ENCODE measurements at regions not wholly inside any gene's neighbourhood (a gene's known extent, or its start where the extent isn't known, plus 50 kb on each side); places are given as distances from the start of the nearest gene placed in this dataset.

DNA sequence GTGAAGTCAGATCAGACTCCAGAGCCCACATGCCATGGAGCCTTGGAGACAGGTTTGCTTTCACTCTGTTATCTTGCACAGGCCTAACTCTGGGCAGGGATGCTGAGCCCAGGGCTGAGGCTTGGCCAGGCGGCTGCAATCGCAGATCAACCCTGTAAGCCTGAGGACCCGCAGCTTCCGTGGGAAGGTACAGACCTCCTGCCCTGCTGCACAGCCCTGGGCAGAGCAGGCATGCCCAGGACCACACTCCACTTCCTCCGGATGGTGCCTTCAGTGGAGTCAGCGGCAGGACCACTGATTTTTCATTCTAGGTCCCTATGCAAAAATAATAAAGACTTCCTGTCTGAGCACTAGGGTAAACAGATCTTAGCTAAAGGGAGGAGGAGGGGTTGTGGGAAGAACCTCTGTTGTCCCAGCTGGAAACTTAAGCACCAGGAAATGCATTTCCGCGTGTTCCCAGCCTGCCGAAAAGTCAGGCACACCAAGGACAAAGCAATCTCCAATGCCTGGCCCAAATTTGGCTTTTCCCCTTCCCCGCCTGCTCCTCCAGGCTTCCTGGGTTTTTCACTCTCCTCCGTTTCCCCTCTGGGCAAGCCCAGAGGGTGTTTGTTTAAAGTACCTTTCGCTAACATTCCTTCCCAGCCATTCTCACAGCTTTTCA lies 87.3 kb downstream of the KCTD15 start:
- TF ChIP-seq, protein P1, sequence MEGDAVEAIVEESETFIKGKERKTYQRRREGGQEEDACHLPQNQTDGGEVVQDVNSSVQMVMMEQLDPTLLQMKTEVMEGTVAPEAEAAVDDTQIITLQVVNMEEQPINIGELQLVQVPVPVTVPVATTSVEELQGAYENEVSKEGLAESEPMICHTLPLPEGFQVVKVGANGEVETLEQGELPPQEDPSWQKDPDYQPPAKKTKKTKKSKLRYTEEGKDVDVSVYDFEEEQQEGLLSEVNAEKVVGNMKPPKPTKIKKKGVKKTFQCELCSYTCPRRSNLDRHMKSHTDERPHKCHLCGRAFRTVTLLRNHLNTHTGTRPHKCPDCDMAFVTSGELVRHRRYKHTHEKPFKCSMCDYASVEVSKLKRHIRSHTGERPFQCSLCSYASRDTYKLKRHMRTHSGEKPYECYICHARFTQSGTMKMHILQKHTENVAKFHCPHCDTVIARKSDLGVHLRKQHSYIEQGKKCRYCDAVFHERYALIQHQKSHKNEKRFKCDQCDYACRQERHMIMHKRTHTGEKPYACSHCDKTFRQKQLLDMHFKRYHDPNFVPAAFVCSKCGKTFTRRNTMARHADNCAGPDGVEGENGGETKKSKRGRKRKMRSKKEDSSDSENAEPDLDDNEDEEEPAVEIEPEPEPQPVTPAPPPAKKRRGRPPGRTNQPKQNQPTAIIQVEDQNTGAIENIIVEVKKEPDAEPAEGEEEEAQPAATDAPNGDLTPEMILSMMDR (IDR thresholded peaks at IDR 0.05; ENCODE audit: insufficient read depth, low read length, severe bottlenecking) = no peak
- H3K36me3 ChIP-seq (ENCODE audit: control insufficient read depth, insufficient read depth, low read length) = no peaks in the 10 kb centered on the region
- no peaks in the 10 kb centered on the region for H3K27me3 ChIP-seq (ENCODE audit: control insufficient read depth, insufficient read depth, low read length)
- DNase-seq (ENCODE audit: low read depth) = no peak
- no peak overlapping the region for H3K4me3 ChIP-seq (ENCODE audit: low read depth, low read length)
- no peak for FAIRE-seq

DNA sequence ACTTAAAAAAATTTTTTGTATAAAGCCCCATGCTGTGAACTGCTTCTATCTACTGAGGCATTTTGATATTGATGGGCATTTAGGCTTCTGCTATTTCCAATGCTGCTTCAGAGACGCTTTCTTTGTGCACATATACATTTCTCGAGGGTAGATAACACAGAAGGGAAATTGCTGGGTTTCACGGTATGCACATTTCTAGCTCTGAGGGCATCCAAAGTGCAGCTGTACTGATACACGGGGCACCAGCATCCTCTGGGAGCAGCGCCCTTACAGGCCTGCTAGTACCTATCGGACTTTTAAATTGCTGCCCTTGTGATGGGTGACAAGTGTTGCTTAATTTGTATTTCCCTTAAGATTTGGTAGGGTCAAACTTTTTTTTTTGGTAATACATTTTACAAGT lies 88.6 kb downstream of the KCTD15 start:
- Histone ChIP-seq H3K4me3 (ENCODE audit: low read depth, low read length) (no peak overlapping the region), H3K27me3 (ENCODE audit: control insufficient read depth, insufficient read depth, low read length) (no peaks in the 10 kb centered on the region), H3K36me3 (ENCODE audit: control insufficient read depth, insufficient read depth, low read length) (no peaks in the 10 kb centered on the region)
- no peak for DNase-seq (ENCODE audit: low read depth)
- FAIRE-seq = no peak
- TF ChIP-seq, protein P1 (IDR thresholded peaks at IDR 0.05; ENCODE audit: insufficient read depth, low read length, severe bottlenecking) = no peak

DNA sequence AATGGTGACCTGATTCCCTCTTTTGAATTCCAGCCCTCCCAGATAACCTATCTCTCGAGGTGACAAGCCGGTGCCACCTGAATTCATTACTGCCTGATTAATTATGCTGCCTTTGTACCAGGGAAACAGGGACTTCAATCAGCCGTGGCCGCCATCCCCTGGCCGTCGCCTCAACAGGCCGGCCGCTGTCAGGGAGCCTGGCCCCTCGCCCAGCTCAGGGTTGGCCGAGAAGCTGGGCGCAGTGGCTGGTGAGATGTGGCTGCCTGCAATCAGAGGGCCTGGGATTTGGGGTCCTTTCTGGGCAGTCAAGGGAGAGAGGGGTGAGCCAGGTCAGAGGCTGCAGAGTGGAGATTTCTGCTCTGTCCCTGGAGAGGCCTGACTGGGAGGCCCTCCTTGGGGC lies 91.2 kb downstream of the KCTD15 start:
- TF ChIP-seq, protein P1 (IDR thresholded peaks at IDR 0.05; ENCODE audit: insufficient read depth, low read length, severe bottlenecking) = no peak
- H3K27me3 ChIP-seq (ENCODE audit: control insufficient read depth, insufficient read depth, low read length) = no peaks in the 10 kb centered on the region
- FAIRE-seq = no peak

DNA sequence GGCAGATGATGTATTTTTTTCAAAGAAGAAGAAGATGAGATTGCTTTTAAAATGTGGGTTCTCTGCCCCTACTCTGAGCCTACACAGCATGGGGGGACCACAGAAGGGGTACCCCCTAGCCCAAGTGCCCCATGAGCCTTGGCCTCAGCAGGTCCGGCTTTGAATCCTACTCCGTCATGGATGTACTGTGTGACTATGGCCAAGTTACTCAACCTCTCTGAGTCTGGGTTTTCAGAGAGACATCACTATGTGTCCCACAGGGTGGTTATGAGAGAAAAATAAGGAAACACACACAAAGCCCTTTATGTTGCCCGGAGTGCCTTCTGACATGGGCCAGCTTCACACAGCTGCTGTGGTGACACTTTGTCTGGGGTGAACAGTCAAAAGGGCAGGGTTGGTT lies 92.0 kb downstream of the KCTD15 start:
- no peaks in the 10 kb centered on the region for H3K36me3 ChIP-seq (ENCODE audit: control insufficient read depth, insufficient read depth, low read length)
- no peak for FAIRE-seq
- TF ChIP-seq, protein P1 (IDR thresholded peaks at IDR 0.05; ENCODE audit: insufficient read depth, low read length, severe bottlenecking) = no peak
- DNase-seq (ENCODE audit: low read depth) = no peak
- no peak overlapping the region for H3K4me3 ChIP-seq (ENCODE audit: low read depth, low read length)
- H3K27me3 ChIP-seq (ENCODE audit: control insufficient read depth, insufficient read depth, low read length) = no peaks in the 10 kb centered on the region

More for the DNA sequence above, 91.2 kb downstream of the KCTD15 start:
- no peak for DNase-seq (ENCODE audit: low read depth)
- Histone ChIP-seq H3K4me3 (ENCODE audit: low read depth, low read length) (no peak overlapping the region), H3K36me3 (ENCODE audit: control insufficient read depth, insufficient read depth, low read length) (no peaks in the 10 kb centered on the region)

DNA sequence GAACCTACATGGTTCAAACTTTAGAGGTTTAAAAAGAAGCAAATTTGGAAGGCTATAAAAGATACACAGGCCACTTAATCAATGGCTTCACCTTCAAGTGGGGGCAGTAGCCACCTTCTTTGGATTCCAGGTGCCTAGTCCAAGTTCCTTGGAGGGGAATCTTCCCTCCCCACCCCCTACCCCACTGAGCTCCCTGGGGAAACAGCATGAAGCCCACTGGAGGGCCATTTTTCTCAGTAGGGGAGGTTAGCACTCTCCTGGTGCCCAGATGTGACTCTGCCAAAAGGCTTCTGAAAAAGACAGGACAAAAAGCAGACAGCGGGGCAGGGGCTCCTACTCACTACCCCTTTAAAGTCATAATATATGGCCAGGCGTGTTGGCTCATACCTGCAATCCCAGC lies 93.9 kb downstream of the KCTD15 start:
- DNase-seq (ENCODE audit: low read depth) = no peak
- no peaks in the 10 kb centered on the region for H3K36me3 ChIP-seq (ENCODE audit: control insufficient read depth, insufficient read depth, low read length)
- no peak overlapping the region for H3K4me3 ChIP-seq (ENCODE audit: low read depth, low read length)
- H3K27me3 ChIP-seq (ENCODE audit: control insufficient read depth, insufficient read depth, low read length) = no peaks in the 10 kb centered on the region
- TF ChIP-seq, protein P1 (IDR thresholded peaks at IDR 0.05; ENCODE audit: insufficient read depth, low read length, severe bottlenecking) = no peak
- FAIRE-seq = no peak

DNA sequence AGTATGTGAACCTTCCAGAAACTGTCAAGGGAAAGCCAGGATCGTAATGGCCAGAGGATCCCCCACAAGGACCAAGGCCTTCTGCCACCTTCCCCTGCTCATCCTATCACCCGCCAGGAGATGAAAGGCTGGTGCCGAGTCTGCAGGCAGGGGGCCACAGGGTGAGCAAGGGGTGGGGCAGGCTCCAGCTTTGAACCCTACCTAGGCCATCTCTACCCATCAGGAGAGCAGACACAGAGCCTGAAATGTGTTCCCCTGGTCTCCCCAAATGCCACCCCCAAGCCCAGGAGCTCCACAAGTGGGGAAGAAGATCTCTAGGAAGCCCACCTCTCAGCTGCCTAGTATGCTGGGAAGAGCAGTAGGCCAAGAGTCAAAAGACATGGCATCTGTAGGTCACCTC lies 95.1 kb downstream of the KCTD15 start:
- TF ChIP-seq, protein P1 (IDR thresholded peaks at IDR 0.05; ENCODE audit: insufficient read depth, low read length, severe bottlenecking) = no peak
- Histone ChIP-seq H3K27me3 (ENCODE audit: control insufficient read depth, insufficient read depth, low read length) (no peaks in the 10 kb centered on the region), H3K36me3 (ENCODE audit: control insufficient read depth, insufficient read depth, low read length) (no peaks in the 10 kb centered on the region), H3K4me3 (ENCODE audit: low read depth, low read length) (no peak overlapping the region)
- FAIRE-seq (no peak), DNase-seq (ENCODE audit: low read depth) (no peak)

All from bronchial epithelial cell (primary cell).